NCI-H1092 (cell line): ENCODE measurements at regions not wholly inside any gene's neighbourhood (a gene's known extent, or its start where the extent isn't known, plus 50 kb on each side); places are given as distances from the start of the nearest gene placed in this dataset.

Experiments
- DNase-seq: peaks from one replicate; lab custom pipeline; 2025; lab: John Stamatoyannopoulos, UW

DNA sequence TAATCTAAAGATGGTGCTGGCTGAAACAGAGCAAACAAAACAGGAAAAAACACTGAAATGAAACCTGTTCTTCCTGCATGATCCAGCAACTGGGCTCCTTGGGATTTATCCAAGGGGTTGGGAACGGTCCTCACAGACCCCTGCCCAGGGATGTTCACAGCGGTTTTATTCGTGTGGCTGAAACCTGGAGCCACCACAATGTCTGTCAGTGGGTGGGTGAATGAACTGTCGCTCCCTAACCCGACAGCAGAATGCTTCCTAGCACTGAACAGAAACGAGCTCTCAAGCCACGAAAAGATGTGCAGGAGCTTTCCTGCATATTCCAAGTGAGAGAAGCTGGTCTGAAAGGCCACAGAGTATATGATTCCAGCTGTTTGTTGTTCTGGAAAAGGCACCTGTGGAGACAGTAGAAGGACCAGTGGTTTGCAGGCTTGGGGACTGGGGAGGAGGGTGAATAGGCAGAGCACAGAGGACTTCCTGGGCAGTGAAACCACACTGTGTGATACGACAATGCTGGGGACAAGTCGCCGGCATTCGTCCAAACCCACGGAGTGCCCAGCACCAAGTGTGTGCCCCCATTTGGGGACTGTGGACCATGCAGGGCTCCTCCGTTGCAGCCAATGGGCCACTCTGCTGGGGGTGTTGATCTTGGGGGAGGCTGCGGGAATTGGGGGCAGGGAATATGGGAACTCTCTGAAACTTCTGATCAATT is 73.9 kb downstream of the TEX29 start:
- no peak for DNase-seq

DNA sequence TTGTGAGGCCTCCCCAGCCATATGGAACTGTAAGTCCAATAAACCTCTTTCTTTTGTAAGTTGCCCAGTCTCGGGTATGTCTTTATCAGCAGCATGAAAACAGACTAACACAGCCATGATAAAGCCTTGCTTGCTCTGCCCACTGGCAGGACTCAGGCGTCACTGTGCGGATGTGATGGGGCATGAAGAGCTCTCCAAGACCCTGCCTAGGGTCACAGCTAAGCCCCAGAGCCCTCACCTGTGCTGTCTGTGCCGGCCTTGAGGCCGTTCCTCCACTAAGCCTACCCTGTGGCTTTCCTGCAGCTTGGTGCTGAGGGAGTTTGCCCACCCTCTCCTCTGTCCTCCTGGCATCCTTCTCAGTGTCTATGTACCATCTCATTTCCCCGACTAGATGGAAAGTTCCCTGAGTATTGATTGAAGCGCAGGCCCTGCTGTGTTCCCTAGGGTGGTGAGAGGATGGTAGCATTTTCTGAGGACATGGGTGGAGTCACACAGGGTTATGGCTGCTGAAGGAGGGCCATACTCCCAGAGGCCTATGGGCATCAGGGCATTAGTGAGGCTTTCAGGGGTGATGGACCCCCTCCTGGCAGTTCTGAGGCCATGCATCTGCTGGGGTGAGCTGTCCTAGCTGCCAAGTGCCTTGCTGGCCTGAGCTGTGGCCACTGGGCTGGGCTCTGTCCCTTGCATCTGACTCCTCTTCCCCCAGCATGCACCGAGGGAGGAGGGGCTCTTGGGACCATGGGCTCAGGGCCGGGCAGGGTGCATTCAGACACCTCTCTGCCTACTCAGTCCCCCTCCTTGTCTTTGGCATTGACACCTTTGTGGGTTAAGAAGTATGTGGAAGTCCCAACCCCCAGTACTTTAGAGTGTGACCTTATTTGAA is 75.3 kb downstream of the TEX29 start:
- DNase-seq, result no peak

DNA sequence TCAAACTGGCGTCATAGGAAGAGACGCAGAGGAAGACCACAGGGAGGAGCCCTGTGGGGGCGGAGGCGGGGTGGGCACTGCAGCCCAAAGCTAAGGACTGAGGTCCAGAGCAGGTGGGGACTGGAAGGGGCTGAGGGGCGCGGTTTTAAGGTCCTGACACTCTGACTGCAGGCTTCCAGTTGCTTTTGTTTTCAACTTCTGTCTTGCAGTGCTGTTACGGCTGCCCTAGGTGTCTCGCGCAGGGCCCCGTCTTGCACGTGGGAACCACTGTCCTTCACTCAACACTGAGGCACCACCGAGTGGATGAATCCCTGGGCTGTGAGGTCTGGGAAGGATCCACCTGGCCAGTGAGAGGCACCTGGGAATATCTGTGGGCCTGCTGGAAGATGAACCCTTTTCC is 76.0 kb downstream of the TEX29 start:
- no peak for DNase-seq

- DNase-seq, result no peak
These were observed 76.9 kb downstream of the TEX29 start for GRCh38 chr13:111397202-111397880.

DNA sequence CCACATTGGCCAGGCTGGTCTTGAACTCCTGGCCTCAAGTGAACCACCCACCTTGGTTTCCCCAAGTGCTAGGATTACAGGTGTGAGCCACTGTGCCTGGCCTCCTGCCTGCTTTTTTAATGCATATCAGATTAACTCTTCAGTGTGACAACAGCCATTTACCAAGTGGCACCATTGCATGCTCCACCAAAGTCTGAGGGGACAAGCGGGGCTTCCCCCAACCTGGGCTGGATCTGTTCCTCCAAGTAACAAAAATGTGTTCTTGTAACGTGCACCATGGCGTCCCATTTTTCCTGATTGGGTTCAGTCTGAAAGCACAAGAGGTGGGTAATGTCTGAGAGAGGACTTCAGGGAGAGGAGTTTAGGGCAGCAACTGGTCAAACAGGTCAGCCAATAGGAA is 77.8 kb downstream of the TEX29 start:
- no peak for DNase-seq

GRCh38 chr13:111398715-111399299 is 78.4 kb downstream of the TEX29 start:
- DNase-seq, result no peak

GRCh38 chr13:111399334-111399733 is 78.9 kb downstream of the TEX29 start:
- no peak for DNase-seq

- no peak for DNase-seq
These were observed 79.5 kb downstream of the TEX29 start for GRCh38 chr13:111399776-111400538.

- DNase-seq, result no peak
These were observed 80.7 kb downstream of the TEX29 start for GRCh38 chr13:111401151-111401550.

DNA sequence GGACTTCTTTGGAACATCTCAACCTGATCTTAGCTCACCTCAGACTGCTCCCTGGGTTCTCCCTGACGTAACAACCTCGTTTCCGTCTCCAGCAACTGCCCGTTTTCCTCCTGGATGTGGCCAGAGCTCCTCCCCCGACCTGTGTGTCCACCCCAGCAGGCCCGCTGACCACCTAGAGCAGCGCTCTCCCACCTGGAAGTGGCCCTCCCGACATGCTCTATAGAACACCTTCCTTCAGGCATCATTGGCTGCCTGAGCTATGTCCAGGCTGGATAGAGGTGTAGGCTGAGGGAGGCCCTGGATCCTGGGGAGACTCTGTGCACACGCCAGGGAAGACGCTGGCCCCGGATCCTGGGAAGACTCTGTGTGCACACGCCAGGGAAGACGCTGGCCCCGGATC is 81.3 kb downstream of the TEX29 start:
- no peak for DNase-seq

DNA sequence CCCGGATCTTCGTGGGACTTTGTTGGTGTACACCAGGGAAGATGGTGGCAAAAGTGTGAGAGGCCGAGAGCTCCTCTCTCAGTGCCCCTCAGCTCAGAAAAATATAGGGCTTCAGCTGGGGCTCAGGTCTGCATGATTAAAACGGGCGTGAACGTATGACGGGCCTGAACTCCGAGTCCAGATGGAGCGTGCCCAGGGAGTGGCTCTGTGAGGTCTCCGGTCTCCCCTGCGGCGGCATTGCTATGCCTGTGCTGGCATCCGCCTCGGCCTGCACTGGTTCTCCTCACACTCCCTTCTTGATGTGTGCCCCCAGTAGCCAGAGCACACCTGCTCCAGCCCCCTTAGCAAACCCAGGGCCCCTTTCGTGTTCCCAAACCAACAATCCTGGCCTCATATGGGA is 82.0 kb downstream of the TEX29 start:
- DNase-seq, result no peak

DNA sequence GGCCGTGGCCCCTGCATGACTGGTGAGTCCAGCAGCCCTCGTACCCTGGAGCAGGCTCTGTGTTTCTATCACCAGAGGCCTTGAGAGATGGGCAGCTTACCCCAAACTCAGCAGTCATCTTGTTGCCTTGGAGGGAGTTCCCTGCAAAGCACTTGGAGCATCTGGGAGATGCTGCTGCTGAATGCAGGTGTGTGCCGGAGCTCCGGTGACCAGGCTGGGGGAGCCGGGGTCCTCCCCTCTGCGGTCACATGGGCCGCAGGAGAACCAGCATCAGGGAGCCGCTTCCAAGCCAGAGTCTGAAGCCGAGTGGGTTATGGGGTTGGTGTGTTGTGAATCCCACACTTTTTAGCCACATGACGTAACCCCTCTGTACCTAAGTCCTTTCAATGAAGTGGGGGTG is 82.8 kb downstream of the TEX29 start:
- no peak for DNase-seq

DNA sequence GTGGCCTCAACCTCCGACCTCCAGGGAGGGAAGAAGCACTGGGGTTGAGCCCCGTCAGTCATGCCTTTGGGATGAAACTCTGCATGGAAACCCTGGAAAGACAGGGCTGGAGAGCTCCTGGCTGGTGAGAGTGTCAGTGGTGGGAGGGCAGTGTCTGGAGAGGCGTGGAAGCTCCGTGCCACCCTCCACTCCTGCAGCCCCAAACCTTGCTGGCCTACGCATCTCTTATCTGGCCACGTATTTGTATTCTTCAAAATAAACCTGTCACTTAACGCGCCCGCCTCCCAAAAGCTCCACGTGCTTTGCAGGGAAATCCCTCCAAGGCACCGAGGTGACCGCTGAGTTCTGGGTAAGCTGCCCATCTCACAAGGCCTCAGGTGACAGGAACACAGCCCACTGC is 84.3 kb downstream of the TEX29 start:
- DNase-seq, result no peak

GRCh38 chr13:111406636-111407035 is 86.2 kb downstream of the TEX29 start:
- no peak for DNase-seq

GRCh38 chr13:111407381-111408131 is 87.1 kb downstream of the TEX29 start:
- no peak for DNase-seq

GRCh38 chr13:111409413-111409812 is 89.0 kb downstream of the TEX29 start:
- no peak for DNase-seq

DNA sequence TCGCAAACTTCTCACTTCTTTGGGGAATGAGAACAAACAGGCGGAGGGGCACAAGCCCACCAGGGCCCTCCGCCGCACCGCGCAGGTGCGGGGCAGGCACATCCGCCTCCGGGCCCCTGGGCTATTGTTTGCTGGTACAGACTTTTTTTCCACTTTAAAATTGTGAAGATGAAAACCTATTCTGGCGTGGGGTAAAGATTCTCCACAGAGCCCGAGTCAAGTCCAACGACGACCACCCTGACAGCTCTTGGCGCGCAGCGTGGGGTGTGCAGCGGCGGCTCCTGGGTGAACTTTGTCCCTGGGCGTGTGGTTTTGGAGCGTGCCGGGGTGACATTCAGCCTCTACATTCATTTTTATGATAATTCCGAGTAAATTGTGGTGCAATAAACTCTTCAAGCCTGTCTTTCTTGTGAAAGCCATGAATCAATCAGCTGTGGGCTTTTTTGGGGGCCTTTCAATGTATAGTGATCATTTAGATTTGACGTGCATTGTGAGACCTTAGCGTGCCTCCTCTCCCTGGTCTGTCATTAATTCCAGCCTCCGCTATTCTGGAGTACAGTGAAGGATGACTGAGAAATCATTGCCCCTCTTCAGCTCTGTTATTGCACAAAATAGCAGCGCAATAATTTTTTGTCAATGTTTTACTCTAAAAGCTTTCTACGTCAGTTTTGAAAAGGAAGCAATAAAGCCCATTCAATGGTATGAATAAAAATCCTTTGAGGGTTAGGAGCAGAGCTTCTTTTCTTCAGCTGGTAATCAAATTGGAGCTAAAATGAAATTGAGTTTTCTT is 90.0 kb downstream of the TEX29 start:
- no peak for DNase-seq

- no peak for DNase-seq
These were observed 90.9 kb downstream of the TEX29 start for GRCh38 chr13:111411151-111411858.

- no peak for DNase-seq
These were observed 91.6 kb downstream of the TEX29 start for GRCh38 chr13:111411919-111412650.
